ENCODE measurements at regions not wholly inside any gene's neighbourhood (a gene's known extent, or its start where the extent isn't known, plus 50 kb on each side); places are given as distances from the start of the nearest gene placed in this dataset.

GRCh38 chr16:52707676-52708337, 160.9 kb upstream of the TOX3 start:
- peaks cover 4% of the 10 kb centered on the region for H3K27me3 ChIP-seq
- no peaks in the 10 kb centered on the region for H3K9me3 ChIP-seq (ENCODE audit: low read depth)
- H3K36me3 ChIP-seq, result no peaks in the 10 kb centered on the region
- no peak for DNase-seq (ENCODE audit: low read depth in 1 of 2, low spot score in 1 of 2)
- TF ChIP-seq, protein P1, sequence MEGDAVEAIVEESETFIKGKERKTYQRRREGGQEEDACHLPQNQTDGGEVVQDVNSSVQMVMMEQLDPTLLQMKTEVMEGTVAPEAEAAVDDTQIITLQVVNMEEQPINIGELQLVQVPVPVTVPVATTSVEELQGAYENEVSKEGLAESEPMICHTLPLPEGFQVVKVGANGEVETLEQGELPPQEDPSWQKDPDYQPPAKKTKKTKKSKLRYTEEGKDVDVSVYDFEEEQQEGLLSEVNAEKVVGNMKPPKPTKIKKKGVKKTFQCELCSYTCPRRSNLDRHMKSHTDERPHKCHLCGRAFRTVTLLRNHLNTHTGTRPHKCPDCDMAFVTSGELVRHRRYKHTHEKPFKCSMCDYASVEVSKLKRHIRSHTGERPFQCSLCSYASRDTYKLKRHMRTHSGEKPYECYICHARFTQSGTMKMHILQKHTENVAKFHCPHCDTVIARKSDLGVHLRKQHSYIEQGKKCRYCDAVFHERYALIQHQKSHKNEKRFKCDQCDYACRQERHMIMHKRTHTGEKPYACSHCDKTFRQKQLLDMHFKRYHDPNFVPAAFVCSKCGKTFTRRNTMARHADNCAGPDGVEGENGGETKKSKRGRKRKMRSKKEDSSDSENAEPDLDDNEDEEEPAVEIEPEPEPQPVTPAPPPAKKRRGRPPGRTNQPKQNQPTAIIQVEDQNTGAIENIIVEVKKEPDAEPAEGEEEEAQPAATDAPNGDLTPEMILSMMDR (IDR thresholded peaks at IDR 0.05; ENCODE audit: low read depth, low read length), result no peak
- no peak overlapping the region for H3K27ac ChIP-seq
- H3K4me1 ChIP-seq (ENCODE audit: low read depth), result no peaks in the 10 kb centered on the region
- no peak overlapping the region for H3K4me3 ChIP-seq

- no peak overlapping the region for H3K4me3 ChIP-seq
- no peak for DNase-seq (ENCODE audit: low read depth in 1 of 2, low spot score in 1 of 2)
- no peaks in the 10 kb centered on the region for H3K9me3 ChIP-seq (ENCODE audit: low read depth)
- no peaks in the 10 kb centered on the region for H3K36me3 ChIP-seq
- H3K4me1 ChIP-seq (ENCODE audit: low read depth), result no peaks in the 10 kb centered on the region
- no peak overlapping the region for H3K27ac ChIP-seq
- TF ChIP-seq, protein P1 (IDR thresholded peaks at IDR 0.05; ENCODE audit: low read depth, low read length), result no peak
- no peaks in the 10 kb centered on the region for H3K27me3 ChIP-seq
Measured at GRCh38 chr16:52705122-52705521, 158.2 kb upstream of the TOX3 start.

DNA sequence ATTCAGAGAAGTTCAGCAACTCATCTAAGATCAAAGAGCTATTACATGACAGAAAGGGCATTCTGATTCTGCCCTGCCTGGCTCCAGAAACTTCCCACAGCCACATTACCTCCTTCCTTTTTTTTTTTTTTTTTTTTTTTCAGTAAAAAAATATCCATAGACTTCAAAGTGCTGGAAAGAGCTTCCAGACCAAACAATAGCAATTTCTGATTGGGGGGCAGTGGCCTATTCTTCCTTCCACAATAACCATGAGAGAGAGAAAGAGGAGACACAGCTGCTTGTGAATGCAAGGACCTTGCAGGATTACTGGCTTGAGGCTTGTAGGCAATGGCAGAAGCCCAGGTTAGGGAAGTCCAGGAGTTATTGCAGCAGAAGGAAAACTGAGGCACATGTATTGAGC, 151.0 kb upstream of the TOX3 start:
- TF ChIP-seq, protein P1 (IDR thresholded peaks at IDR 0.05; ENCODE audit: low read depth, low read length), result no peak
- no peak overlapping the region for H3K27ac ChIP-seq
- H3K4me1 ChIP-seq (ENCODE audit: low read depth), result no peaks in the 10 kb centered on the region
- H3K9me3 ChIP-seq (ENCODE audit: low read depth), result no peaks in the 10 kb centered on the region
- no peaks in the 10 kb centered on the region for H3K36me3 ChIP-seq
- no peaks in the 10 kb centered on the region for H3K27me3 ChIP-seq
- DNase-seq (ENCODE audit: low read depth in 1 of 2, low spot score in 1 of 2), result no peak
- no peak overlapping the region for H3K4me3 ChIP-seq

DNA sequence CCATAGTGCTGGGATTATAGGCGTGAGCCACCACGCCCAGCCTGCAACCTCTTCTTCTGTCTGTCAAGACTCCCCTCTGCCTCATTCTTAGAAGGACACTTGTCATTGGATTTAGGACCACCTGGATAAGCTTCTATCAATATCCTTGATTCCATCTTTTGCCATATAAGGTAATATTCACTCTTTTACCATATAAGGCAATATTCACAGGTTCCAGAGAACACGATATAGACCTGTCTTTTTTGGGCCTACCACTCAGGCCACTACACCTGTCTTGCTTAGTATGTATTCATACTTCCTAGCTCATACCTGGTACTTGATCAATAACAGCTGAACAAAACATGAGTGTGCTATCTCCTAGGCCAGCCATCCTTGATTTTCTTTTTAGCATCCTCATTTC, 149.2 kb upstream of the TOX3 start:
- no peaks in the 10 kb centered on the region for H3K9me3 ChIP-seq (ENCODE audit: low read depth)
- H3K27me3 ChIP-seq, result no peaks in the 10 kb centered on the region
- no peaks in the 10 kb centered on the region for H3K4me1 ChIP-seq (ENCODE audit: low read depth)
- no peak for DNase-seq (ENCODE audit: low read depth in 1 of 2, low spot score in 1 of 2)
- H3K27ac ChIP-seq, result no peak overlapping the region
- no peak overlapping the region for H3K4me3 ChIP-seq
- no peaks in the 10 kb centered on the region for H3K36me3 ChIP-seq
- TF ChIP-seq, protein P1 (IDR thresholded peaks at IDR 0.05; ENCODE audit: low read depth, low read length), result no peak

DNA sequence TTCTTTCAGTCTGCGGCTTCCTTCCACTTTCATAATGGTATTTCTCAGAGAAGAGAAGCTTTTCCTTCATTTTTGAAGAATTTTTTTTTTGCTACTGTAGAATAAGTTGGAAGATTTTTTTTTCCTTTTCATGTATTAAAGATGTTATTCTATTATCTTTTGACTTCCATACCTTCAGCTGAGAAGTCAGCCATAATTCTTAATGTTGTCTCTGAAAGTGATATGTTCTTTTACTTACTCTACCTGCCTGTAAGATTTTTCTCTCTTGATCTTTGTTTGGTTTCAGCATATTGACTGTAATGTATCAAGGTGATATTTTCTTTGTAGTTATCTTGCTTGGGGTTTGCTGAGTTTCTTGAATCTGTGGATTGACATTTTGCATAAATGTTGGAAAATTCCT, 143.5 kb upstream of the TOX3 start:
- TF ChIP-seq, protein P1 (IDR thresholded peaks at IDR 0.05; ENCODE audit: low read depth, low read length), result no peak
- Histone ChIP-seq H3K27me3 (no peaks in the 10 kb centered on the region), H3K9me3 (ENCODE audit: low read depth) (no peaks in the 10 kb centered on the region), H3K4me1 (ENCODE audit: low read depth) (no peaks in the 10 kb centered on the region), H3K27ac (no peak overlapping the region), H3K36me3 (no peaks in the 10 kb centered on the region), H3K4me3 (no peak overlapping the region)
- no peak for DNase-seq (ENCODE audit: low read depth in 1 of 2, low spot score in 1 of 2)

All from cardiac muscle cell (in vitro differentiated cells and primary cell).